K562 (cell line): ENCODE measurements at regions not wholly inside any gene's neighbourhood (a gene's known extent, or its start where the extent isn't known, plus 50 kb on each side); places are given as distances from the start of the nearest gene placed in this dataset.

ENCODE experiments used
- ATAC-seq: fragments of 200-7000 bp; cut with Tn5 transposase; 3 replicates; pipeline ENCODE4 v1.9.1; 2020; ENCODE audit warnings: moderate library complexity
- BruUV-seq: library from RNA; stranded (reverse); fragments of 400-500 nt; replicated peaks from 2 replicates; lab custom pipeline; 2021; lab: Mats Ljungman, UMichigan
- CTCF ChIA-PET: fragments of 300-600 bp; formaldehyde crosslinking; extraction: SDS; loops from one replicate; lab custom pipeline; 2021; ENCODE audit warnings: low intra/inter-chr PET ratio; lab: Yijun Ruan, JAX
- POLR2A ChIA-PET: fragments of 300-600, 350-650 bp; sonication (Branson Sonifier 250); formaldehyde crosslinking; extraction: SDS; loops from one replicate; lab custom pipeline; 2021; ENCODE audit warnings: antibody characterized with exemption, inconsistent platforms; lab: Yijun Ruan, JAX
- DNase-seq, 4 experiments: peaks; one replicate each; pipeline versions ENCODE4 v3.0.0 to v3.0.0-alpha.2; 2011 to 2018; ENCODE audit warnings: low spot score in 3 of 4, mixed read lengths in 3 of 4; ENCODE audit errors: extremely low read depth in 1 of 4
- FAIRE-seq: peaks from 2 replicates; lab custom pipeline; 2011; peaks lifted over from hg19 to GRCh38; lab: Jason Lieb, UNC
- H2AFZ ChIP-seq: 2 replicates; pipeline ENCODE4 v1.6.0; 2011; ENCODE audit warnings: low read depth, low read length, control low read depth, inconsistent platforms
- H3K27ac ChIP-seq: fragments of 200-600 bp; 3 replicates; pipeline ENCODE4 v1.8.0; 2011; ENCODE audit warnings: low read depth, mild to moderate bottlenecking, control low read depth, inconsistent platforms, low read length, moderate library complexity, mixed read lengths; ENCODE audit errors: extremely low read depth
- H3K27me3 ChIP-seq, 2 experiments: fragments of 300-600 bp in 1 of 2; 2 replicates in 1 of 2; 3 replicates in 1 of 2; pipeline versions ENCODE4 v1.6.0 to v1.8.0; 2011; ENCODE audit warnings: inconsistent platforms in 2 of 2, low read length in 2 of 2, mild to moderate bottlenecking in 1 of 2, mixed read lengths in 1 of 2, moderate library complexity in 1 of 2; ENCODE audit not compliant: control insufficient read depth in 2 of 2, insufficient read depth in 2 of 2
- H3K36me3 ChIP-seq: fragments of 300-600 bp; 3 replicates; pipeline ENCODE4 v1.8.0; 2011; ENCODE audit warnings: mild to moderate bottlenecking, low read length, inconsistent platforms; ENCODE audit not compliant: control insufficient read depth, insufficient read depth
- H3K4me1 ChIP-seq, 2 experiments: fragments of 200-600 bp in 1 of 2; replicated peaks in 1 of 2; 2 replicates in 1 of 2; 3 replicates in 1 of 2; pipeline versions ENCODE4 v1.5.1 to v1.8.0; 2011; ENCODE audit warnings: inconsistent platforms in 2 of 2, low read length in 2 of 2, mild to moderate bottlenecking in 1 of 2, mixed read lengths in 1 of 2, moderate library complexity in 1 of 2; ENCODE audit not compliant: control insufficient read depth in 2 of 2, insufficient read depth in 2 of 2
- H3K4me2 ChIP-seq: 2 replicates; pipeline ENCODE4 v1.6.1; 2011; ENCODE audit warnings: low read length, control low read depth, inconsistent platforms, mixed read lengths; ENCODE audit not compliant: insufficient read depth
- H3K4me3 ChIP-seq: fragments of 200-600 bp; sonication (generic), shearing (Covaris generic); 2 replicates; pipeline ENCODE4 v1.5.1; 2016; ENCODE audit warnings: control low read depth, inconsistent platforms
- H3K79me2 ChIP-seq: fragments of 200-600 bp; 3 replicates; pipeline ENCODE4 v1.8.0; 2011; ENCODE audit warnings: low read length, inconsistent platforms; ENCODE audit not compliant: control insufficient read depth, insufficient read depth
- H3K9ac ChIP-seq, 2 experiments: 2 replicates each; pipeline versions ENCODE4 v1.6.0 to v1.6.1; 2011; ENCODE audit warnings: low read depth in 2 of 2, low read length in 2 of 2, control low read depth in 1 of 2, inconsistent platforms in 1 of 2, mild to moderate bottlenecking in 1 of 2, mixed read lengths in 1 of 2; ENCODE audit not compliant: insufficient read depth in 1 of 2
- H3K9me1 ChIP-seq: one replicate; pipeline ENCODE4 v1.6.0; 2011; ENCODE audit warnings: inconsistent platforms, mild to moderate bottlenecking, low read length, moderate library complexity; ENCODE audit not compliant: control insufficient read depth, insufficient read depth
- H3K9me3 ChIP-seq: replicated peaks from 2 replicates; pipeline ENCODE4 v1.5.1; 2011; ENCODE audit warnings: low read depth, low read length, inconsistent platforms; ENCODE audit not compliant: control insufficient read depth, insufficient read depth
- H4K20me1 ChIP-seq: replicated peaks from 2 replicates; pipeline ENCODE4 v1.6.1; 2011; ENCODE audit warnings: low read length, inconsistent platforms, mixed read lengths; ENCODE audit not compliant: control insufficient read depth, insufficient read depth
- HOMEZ ChIP-seq: fragments of 250-450 bp; sonication (Bioruptor Pico); IDR thresholded peaks from 2 replicates; pipeline ENCODE4 v1.4.0; 2020; ENCODE audit warnings: mild to moderate bottlenecking, moderate library complexity
- L3MBTL2 ChIP-seq: fragments of 450-650 bp; IDR thresholded peaks from 2 replicates; pipeline ENCODE4 v1.6.1; 2016; ENCODE audit warnings: mild to moderate bottlenecking, moderate library complexity
- NFXL1 ChIP-seq: fragments of 450-650 bp; formaldehyde crosslinking; IDR thresholded peaks from 2 replicates; pipeline ENCODE4 v1.4.0; 2021; ENCODE audit warnings: mild to moderate bottlenecking
- PRDM10 ChIP-seq: fragments of 450-650 bp; IDR thresholded peaks from 2 replicates; pipeline ENCODE4 v1.6.1; 2018; ENCODE audit not compliant: partially characterized antibody
- ZNF239 ChIP-seq: fragments of 250-450 bp; sonication (Bioruptor Pico); IDR thresholded peaks from 2 replicates; pipeline ENCODE4 v1.4.0; 2020; ENCODE audit warnings: mild to moderate bottlenecking
- ZNF639 ChIP-seq, 2 experiments: fragments of 200-800 bp in 1 of 2; sonication (Bioruptor generic) in 1 of 2; sonication (generic) in 1 of 2; formaldehyde crosslinking in 1 of 2; IDR thresholded peaks in 1 of 2; conservative IDR thresholded peaks in 1 of 2; 2 replicates each; pipeline versions ENCODE4 v1.5.0 to v1.6.1; 2016 to 2020; ENCODE audit warnings: missing compliant biosample characterization in 1 of 2, missing genetic modification characterization in 1 of 2, missing genetic modification reagents in 1 of 2
- WGBS: fragments of 100-300 bp; shearing (Covaris generic); methylation state at CpG from one replicate; pipeline ENCODE4 v1.1.6; 2016; ENCODE audit warnings: low coverage, mixed read lengths; ENCODE audit not compliant: insufficient coverage; ENCODE audit errors: missing lambda C conversion rate; 5-methylcytosine and 5-hydroxymethylcytosine counted together
- in situ Hi-C: fragments of 300-500 bp; cut with MboI; formaldehyde crosslinking; loops from 4 replicates; pipeline ENCODE4 v1.15.0; 2018; ENCODE audit warnings: inconsistent platforms, mixed read lengths
- intact Hi-C: fragments of 100-400 bp; cut with micrococcal nuclease; formaldehyde crosslinking; loops from 2 replicates; pipeline ENCODE4 v1.14.2; 2022

GRCh38 chr6:15143540-15143939, 102.3 kb upstream of the JARID2 start:
- Histone ChIP-seq H3K9me3 (no peaks in the 10 kb centered on the region), H3K4me1 (no peaks in the 10 kb centered on the region; a peak in 2 of 5 replicates), H4K20me1 (no peaks in the 10 kb centered on the region), H3K36me3 (no peaks in the 10 kb centered on the region), H3K27ac (no peak overlapping the region), H3K9ac (no peak overlapping the region), H3K79me2 (no peaks in the 10 kb centered on the region), H3K27me3 (no peaks in the 10 kb centered on the region), H3K4me2 (no peak overlapping the region), H3K4me3 (no peak overlapping the region), H3K9me1 (no peaks in the 10 kb centered on the region), H2AFZ (no peak overlapping the region)
- 0 out of 3 replicates have a peak, but pooled peaks have one; percentile 29 for ATAC-seq
- POLR2A ChIA-PET = no interaction called here
- in situ Hi-C loops (no loop called here), intact Hi-C loops (no loop called here)
- WGBS = 58% methylated on average over 3 of the region's 3 CpGs
- BruUV-seq = no TSS peak
- CTCF ChIA-PET = no interaction called here
- FAIRE-seq = no peak
- DNase-seq = no peak
- TF ChIP-seq PRDM10 (no peak), L3MBTL2 (peak; percentile 86), ZNF239 (CRISPR knock-in tag) (no peak), HOMEZ (CRISPR knock-in tag) (no peak), ZNF639 (CRISPR knock-in tag; conservative IDR thresholded peaks at IDR 0.05 in 1 of 2, IDR thresholded peaks at IDR 0.05 in 1 of 2) (no peak), NFXL1 (CRISPR knock-in tag) (no peak)
